Lower leg skin (tissue), 3 donors: ENCODE measurements at regions not wholly inside any gene's neighbourhood (a gene's known extent, or its start where the extent isn't known, plus 50 kb on each side); places are given as distances from the start of the nearest gene placed in this dataset.

Experiments
- POLR2A ChIP-seq, 2 donors: fragments of 450-650 bp; IDR thresholded peaks; one replicate each; pipeline ENCODE4 v1.6.1; 2016 to 2017; ENCODE audit warnings: antibody characterized with exemption in 2 of 2, mild to moderate bottlenecking in 1 of 2, moderate library complexity in 1 of 2
- TF ChIP-seq, protein P1 (sequence below), 3 donors: fragments of 450-650 bp; IDR thresholded peaks; one replicate each; pipeline ENCODE4 v1.5.1; 2016; ENCODE audit warnings: antibody characterized with exemption in 3 of 3, mild to moderate bottlenecking in 3 of 3, moderate library complexity in 2 of 3

- TF ChIP-seq POLR2A (IDR thresholded peaks at IDR 0.05) = no peak
- TF ChIP-seq, protein P1, sequence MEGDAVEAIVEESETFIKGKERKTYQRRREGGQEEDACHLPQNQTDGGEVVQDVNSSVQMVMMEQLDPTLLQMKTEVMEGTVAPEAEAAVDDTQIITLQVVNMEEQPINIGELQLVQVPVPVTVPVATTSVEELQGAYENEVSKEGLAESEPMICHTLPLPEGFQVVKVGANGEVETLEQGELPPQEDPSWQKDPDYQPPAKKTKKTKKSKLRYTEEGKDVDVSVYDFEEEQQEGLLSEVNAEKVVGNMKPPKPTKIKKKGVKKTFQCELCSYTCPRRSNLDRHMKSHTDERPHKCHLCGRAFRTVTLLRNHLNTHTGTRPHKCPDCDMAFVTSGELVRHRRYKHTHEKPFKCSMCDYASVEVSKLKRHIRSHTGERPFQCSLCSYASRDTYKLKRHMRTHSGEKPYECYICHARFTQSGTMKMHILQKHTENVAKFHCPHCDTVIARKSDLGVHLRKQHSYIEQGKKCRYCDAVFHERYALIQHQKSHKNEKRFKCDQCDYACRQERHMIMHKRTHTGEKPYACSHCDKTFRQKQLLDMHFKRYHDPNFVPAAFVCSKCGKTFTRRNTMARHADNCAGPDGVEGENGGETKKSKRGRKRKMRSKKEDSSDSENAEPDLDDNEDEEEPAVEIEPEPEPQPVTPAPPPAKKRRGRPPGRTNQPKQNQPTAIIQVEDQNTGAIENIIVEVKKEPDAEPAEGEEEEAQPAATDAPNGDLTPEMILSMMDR (IDR thresholded peaks at IDR 0.05) = no peak
These were observed 1438.8 kb upstream of the ALCAM start for GRCh38 chr3:103927896-103928295.
